SK-MEL-5 (cell line): ENCODE measurements at regions not wholly inside any gene's neighbourhood (a gene's known extent, or its start where the extent isn't known, plus 50 kb on each side); places are given as distances from the start of the nearest gene placed in this dataset.

Experiments used
- DNase-seq: peaks from one replicate; pipeline ENCODE4 v3.0.0-alpha.2; 2016; ENCODE audit warnings: low read depth, low spot score
- in situ Hi-C: cut with HindIII; loops from 2 replicates; pipeline ENCODE4 v1.10.0; 2016; ENCODE audit warnings: low sequenced_read_pairs, high pct_unique_total_duplicates, low pct_unique_long_range_greater_than_20kb

DNA sequence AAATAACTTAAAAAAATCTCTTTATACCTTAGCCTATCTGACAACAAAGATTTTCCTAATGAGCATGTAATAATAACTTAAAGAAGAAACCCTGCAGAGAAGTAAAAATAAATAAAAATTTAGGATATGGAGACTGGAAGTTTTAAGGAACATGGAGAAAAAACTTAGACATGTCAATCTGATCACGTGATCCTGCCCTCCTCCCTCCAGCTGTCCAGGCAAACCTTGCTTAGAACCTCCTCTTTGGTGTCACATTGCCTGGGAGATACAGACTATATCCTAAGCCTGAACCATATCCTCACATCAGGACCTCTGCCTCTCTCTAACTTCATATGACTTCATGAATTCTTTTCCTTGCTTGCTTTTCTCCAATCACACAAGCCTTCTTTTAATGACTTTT lies 275.5 kb downstream of the CNTN3 start:
- no peak for DNase-seq
- in situ Hi-C loops: no loop called here

GRCh38 chr3:74332165-74332564 lies 282.3 kb downstream of the CNTN3 start:
- in situ Hi-C loops: no loop called here
- no peak for DNase-seq

GRCh38 chr3:74331711-74332110 lies 282.7 kb downstream of the CNTN3 start:
- DNase-seq: no peak
- in situ Hi-C loops: no loop called here

GRCh38 chr3:74329096-74329495 lies 285.4 kb downstream of the CNTN3 start:
- DNase-seq: no peak
- in situ Hi-C loops: no loop called here

DNA sequence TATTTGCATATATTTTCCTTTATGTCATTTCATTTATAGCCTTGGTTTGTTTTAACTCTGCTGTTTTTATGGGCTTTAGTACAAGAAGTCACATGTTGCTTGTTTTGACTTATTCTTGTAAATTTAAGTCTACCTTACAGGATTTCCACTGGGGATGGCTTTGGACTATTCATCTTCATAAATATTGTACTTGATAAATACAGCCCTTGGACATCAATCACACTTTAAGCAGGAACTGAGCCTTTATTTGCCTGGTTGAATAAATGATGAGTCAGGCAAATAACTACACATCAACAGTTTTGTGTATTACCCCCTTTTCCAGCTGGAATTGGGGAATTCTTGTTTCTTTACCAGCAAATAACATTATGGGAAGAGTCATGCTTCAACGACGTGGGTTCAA lies 286.0 kb downstream of the CNTN3 start:
- in situ Hi-C loops: no loop called here
- DNase-seq: no peak

DNA sequence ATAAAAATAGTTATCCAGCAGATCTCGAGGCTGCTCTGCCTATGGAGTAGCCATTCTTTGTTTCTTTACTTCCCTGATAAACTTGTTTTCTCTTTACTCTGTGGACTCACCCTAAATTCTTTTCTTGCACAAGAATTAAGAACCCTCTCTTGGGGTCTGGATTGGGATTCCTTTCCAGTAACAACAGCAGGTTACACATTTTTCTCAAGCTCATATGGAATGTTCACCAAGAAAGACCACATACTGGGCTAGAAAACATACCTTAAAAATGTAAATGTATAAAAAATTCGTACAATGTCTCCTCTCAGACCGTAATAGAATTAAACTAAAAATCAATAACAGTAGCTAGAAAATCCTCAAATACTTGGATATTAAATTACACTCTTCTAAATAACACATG lies 299.2 kb downstream of the CNTN3 start:
- in situ Hi-C loops: no loop called here
- no peak for DNase-seq

DNA sequence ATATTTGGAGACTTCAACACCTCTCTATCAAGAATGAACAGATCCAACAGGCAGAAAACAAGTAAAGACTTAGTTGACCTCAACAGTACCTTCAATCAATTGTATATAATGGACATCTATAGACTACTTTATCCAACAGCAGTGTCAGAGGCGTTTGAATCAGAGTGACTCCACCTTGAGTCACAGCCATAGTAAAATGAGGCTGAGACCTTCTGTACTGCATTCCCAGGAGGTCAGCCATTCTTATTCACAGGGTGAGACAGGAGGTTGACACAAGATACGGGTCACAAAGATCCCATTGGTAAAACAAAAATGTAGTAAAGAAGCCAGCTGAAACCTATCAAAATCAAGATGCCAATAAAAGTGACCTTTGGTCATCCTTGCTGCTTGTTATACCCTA lies 299.8 kb downstream of the CNTN3 start:
- in situ Hi-C loops: no loop called here
- DNase-seq: no peak

DNA sequence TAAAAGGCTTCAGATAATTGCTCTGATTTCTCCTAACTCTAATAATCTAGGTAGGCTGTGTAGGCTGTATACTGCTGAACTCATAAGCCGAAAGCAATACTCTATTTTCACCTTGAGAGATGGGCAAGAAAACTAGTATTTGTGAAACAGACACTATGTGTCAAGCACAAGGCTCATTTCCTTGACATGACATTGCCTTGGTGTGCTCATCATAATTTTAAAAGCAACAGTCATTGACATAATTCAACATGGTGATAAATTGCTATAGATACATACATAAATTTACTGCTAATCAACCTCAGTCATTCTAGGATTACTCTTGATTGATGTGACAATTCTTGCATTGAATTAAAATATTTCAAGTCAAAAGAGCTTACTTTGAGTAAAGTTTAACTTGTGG lies 304.7 kb downstream of the CNTN3 start:
- no peak for DNase-seq
- in situ Hi-C loops: no loop called here

DNA sequence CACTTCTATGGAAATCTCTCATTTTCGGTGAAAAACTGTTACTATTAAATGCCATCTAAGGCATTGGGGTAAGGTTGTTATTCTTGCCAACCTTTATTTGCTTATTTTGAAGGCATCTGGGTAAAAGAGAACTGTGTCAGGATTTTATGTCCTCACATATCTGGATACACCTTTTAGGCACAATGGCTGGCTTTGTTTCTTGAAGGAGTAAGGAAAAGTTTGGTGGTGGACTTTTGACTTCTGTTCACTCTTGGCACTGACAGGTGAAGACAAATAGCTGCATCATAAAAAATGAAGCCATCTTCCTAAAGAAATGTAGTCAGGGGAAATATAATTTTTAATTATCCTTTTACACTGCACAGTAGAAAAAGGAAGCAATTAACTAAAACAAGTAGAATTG lies 310.0 kb downstream of the CNTN3 start:
- no peak for DNase-seq
- in situ Hi-C loops: no loop called here

DNA sequence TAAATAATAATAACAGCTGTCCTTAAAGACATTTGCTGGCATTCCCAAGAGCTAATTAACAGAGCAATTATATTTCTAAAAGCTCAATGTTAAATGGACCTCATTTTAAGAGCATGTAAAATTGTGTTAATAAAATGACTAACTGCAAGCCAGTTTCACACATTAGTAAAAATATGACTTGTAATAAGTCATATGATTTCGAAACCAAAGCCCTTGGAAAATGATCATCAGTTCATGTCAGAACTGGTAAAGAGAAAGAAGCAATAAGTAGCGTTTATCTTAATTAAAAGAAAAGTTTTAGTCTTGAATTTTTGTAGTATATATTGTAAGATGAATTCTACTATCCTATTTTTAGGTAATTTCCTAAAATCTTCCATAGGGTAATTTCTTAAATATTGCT lies 310.7 kb downstream of the CNTN3 start:
- no peak for DNase-seq
- in situ Hi-C loops: no loop called here

DNA sequence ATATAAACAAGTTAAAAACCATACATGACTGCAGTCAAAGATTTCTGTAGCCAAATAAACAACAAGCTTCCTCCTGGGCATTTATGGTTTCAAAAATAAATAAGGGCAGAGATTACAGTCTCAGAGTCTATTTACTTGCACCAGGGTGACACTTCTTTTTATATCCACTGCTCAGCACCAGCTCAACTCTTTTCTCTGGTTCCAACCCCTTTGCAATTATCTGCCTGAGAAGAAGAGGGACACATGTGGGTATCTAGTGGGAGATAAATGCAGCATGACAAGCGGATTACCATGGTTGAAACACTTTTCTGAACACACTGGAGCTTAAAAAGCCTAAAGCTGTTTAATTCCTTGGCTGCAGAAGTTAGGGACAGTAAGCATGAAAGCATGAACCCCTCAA lies 311.5 kb downstream of the CNTN3 start:
- in situ Hi-C loops: no loop called here
- no peak for DNase-seq

DNA sequence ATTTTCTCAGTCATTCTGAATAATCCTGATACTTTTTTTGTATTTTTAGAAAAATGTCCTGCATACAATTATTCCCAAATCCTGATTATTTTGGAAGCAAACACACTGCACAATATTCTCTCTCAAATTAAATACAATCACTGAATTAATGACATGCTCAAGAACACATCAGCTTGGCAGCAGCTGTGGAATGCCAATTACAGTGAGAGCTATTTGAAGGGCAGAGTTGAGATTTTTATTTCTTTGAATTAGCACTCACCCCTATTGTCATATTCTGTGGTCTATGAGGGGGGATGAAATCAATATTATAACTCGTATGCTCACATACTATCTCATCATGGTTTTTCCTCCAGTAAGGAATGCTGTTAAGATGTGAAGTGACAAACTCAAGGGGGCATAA lies 312.2 kb downstream of the CNTN3 start:
- DNase-seq: no peak
- in situ Hi-C loops: no loop called here

GRCh38 chr3:74301056-74301455 lies 313.4 kb downstream of the CNTN3 start:
- in situ Hi-C loops: no loop called here
- DNase-seq: no peak

- no peak for DNase-seq
- in situ Hi-C loops: no loop called here
Measured at GRCh38 chr3:74295479-74295878, 319.0 kb downstream of the CNTN3 start.

GRCh38 chr3:74288761-74289160 lies 325.7 kb downstream of the CNTN3 start:
- in situ Hi-C loops: no loop called here
- no peak for DNase-seq

- in situ Hi-C loops: no loop called here
- DNase-seq: no peak
Measured at GRCh38 chr3:74287557-74287956, 326.9 kb downstream of the CNTN3 start.

- DNase-seq: no peak
- in situ Hi-C loops: no loop called here
Measured at GRCh38 chr3:74282202-74282601, 332.3 kb downstream of the CNTN3 start.

DNA sequence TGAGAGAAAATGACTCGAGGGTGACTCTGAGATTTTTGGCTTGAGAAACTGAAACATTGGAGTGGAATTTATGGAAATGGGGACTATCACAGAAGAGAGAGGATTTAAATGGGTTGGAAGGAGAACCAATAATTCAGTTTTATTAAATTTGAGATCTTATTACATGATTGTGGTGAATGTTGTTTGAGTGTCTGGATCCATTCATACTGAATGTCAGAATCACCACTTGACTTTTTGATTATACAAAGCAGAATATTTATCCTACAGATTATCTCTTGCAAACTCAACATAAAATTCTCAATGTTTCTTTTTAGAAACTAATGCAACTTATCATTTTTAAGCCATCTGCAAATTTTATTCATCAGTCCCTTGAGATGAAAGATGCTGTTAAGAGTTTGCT lies 332.8 kb downstream of the CNTN3 start:
- DNase-seq: no peak
- in situ Hi-C loops: no loop called here

DNA sequence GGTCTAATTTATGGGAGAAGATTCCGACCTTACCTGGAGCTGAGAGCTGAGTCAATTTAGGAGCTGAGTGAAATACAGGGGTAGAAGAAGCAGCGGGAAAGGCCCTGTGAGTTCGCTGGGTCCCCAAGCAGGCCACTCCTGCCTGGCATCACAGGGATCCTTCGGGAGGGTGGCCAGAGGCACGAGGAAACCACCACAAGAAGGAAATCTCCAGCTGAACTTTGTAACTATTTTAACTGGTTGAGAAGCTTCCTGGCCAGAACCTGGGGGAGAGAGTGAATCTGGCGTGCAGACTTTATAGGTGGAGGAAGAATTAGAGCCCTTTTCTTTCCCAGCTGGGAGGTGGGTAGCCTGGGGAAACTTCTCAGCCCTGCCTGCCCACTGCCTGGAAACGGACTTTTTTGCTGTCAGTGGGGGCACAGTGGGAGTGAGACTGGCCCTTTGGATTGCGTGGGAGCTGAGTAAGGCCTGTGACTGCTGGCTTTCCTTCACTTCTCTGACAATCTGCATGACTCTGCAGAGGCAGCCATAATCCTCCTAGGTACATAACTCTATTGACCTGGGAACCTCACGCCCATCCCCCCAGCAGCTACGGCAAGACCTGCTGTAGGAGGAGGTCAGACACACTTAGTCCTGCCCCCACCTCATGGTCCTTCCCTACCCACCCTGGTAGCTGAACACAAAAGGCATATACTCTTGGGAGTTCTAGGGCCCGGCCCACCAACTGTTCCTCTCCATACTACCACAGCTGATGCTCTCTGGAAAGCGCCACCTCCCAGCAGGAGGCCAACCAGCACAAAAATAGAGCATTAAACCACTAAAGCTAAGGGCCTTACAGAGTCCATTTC lies 340.7 kb downstream of the CNTN3 start:
- in situ Hi-C loops: no loop called here
- no peak for DNase-seq

- DNase-seq: no peak
- in situ Hi-C loops: no loop called here
Measured at GRCh38 chr3:74273091-74273490, 341.4 kb downstream of the CNTN3 start.
